ENCODE measurements at regions not wholly inside any gene's neighbourhood (a gene's known extent, or its start where the extent isn't known, plus 50 kb on each side); places are given as distances from the start of the nearest gene placed in this dataset.

DNA sequence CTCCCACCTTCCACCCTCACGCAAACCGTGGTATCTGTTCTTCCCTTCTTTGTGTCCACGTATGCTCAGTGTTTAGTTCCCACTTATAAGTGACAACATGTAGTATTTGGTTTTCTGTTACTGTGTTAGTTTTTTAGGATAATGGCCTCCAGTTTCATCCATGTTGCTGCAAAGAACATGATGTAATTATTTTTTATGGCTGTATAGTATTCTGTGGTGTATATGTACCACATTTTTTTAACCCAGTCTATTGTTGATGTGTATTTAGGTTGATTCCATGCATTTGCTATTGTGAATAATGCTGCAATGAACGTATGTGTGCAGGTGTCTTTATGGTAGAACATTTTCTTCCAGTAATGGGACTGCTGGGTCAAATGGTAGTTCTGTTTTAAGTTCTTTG is 228.1 kb downstream of the FBXO8 start:
- no peak for TF ChIP-seq EZH2 (IDR thresholded peaks at IDR 0.05; ENCODE audit: insufficient read depth, poor library complexity, severe bottlenecking)
- TF ChIP-seq EZH2phosphoT487 (IDR thresholded peaks at IDR 0.05; ENCODE audit: insufficient read depth, low read depth): no peak

Measured in GM23248 (cell line).